ENCODE measurements at regions not wholly inside any gene's neighbourhood (a gene's known extent, or its start where the extent isn't known, plus 50 kb on each side); places are given as distances from the start of the nearest gene placed in this dataset.

- TF ChIP-seq POLR2A (IDR thresholded peaks at IDR 0.05) (no peak), CTCF (IDR thresholded peaks at IDR 0.05) (no peak), POLR2AphosphoS5 (IDR thresholded peaks at IDR 0.05) (no peak)
Observed at GRCh38 chr10:121062115-121062514, 211.0 kb downstream of the WDR11 start.

Data from stomach (tissue), 4 donors.